ENCODE measurements at regions not wholly inside any gene's neighbourhood (a gene's known extent, or its start where the extent isn't known, plus 50 kb on each side); places are given as distances from the start of the nearest gene placed in this dataset.
"Not testable (repeated sequence)": the region's sequence is repeated elsewhere in the genome, so short reads cannot be mapped to it uniquely, and the experiment has no call there.

DNA sequence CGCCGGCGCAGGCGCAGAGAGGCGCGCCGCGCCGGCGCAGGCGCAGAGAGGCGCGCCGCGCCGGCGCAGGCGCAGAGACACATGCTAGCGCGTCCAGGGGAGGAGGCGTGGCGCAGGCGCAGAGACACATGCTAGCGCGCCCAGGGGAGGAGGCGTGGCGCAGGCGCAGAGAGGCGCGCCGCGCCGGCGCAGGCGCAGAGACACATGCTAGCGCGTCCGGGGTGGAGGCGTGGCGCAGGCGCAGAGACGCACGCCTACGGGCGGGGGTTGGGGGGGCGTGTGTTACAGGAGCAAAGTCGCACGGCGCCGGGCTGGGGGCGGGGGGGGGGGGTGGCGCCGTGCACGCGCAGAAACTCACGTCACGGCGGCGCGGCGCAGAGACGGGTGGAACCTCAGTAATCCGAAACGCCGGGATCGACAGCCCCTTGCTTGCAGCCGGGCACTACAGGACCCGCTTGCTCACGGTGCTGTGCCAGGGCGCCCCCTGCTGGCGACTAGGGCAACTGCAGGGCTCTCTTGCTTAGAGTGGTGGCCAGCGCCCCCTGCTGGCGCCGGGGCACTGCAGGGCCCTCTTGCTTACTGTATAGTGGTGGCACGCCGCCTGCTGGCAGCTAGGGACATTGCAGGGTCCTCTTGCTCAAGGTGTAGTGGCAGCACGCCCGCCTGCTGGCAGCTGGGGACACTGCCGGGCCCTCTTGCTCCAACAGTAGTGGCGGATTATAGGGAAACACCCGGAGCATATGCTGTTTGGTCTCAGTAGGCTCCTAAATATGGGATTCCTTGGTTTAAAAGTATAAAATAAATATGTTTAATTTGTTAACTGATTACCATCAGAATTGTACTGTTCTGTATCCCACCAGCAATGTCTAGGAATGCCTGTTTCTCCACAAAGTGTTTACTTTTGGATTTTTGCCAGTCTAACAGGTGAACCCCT is 55.4 kb upstream of the IQSEC3 start:
- TF ChIP-seq, protein P1, sequence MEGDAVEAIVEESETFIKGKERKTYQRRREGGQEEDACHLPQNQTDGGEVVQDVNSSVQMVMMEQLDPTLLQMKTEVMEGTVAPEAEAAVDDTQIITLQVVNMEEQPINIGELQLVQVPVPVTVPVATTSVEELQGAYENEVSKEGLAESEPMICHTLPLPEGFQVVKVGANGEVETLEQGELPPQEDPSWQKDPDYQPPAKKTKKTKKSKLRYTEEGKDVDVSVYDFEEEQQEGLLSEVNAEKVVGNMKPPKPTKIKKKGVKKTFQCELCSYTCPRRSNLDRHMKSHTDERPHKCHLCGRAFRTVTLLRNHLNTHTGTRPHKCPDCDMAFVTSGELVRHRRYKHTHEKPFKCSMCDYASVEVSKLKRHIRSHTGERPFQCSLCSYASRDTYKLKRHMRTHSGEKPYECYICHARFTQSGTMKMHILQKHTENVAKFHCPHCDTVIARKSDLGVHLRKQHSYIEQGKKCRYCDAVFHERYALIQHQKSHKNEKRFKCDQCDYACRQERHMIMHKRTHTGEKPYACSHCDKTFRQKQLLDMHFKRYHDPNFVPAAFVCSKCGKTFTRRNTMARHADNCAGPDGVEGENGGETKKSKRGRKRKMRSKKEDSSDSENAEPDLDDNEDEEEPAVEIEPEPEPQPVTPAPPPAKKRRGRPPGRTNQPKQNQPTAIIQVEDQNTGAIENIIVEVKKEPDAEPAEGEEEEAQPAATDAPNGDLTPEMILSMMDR (conservative IDR thresholded peaks at IDR 0.05) = not testable (repeated sequence)
- TF ChIP-seq EZH2 (IDR thresholded peaks at IDR 0.05; ENCODE audit: low read depth) = not testable (repeated sequence)
